A673 (cell line): ENCODE measurements at regions not wholly inside any gene's neighbourhood (a gene's known extent, or its start where the extent isn't known, plus 50 kb on each side); places are given as distances from the start of the nearest gene placed in this dataset.

ENCODE experiments used
- BruUV-seq: library from RNA; stranded (reverse); fragments of 400-500 nt; replicated peaks from 2 replicates; lab custom pipeline; 2021; lab: Mats Ljungman, UMichigan
- CTCF ChIA-PET: fragments of 300-600 bp; sonication (Branson Sonifier 250); formaldehyde crosslinking; loops from one replicate; lab custom pipeline; 2022; ENCODE audit warnings: antibody characterized with exemption; lab: Charles Lee
- POLR2A ChIA-PET: fragments of 300-600 bp; sonication (Branson Sonifier 250); formaldehyde crosslinking; loops from one replicate; lab custom pipeline; 2022; ENCODE audit warnings: antibody characterized with exemption; ENCODE audit not compliant: low non-redundant PET; lab: Charles Lee
- DNase-seq: peaks from one replicate; pipeline ENCODE4 v3.0.0-alpha.2; 2015; ENCODE audit warnings: low spot score
- H3K27ac ChIP-seq: fragments of 200-600 bp; sonication (generic); 2 replicates; pipeline ENCODE4 v1.5.1; 2016; ENCODE audit warnings: mixed run types, low read depth, mild to moderate bottlenecking, mixed read lengths, antibody characterized with exemption, low read length; ENCODE audit not compliant: poor library complexity, severe bottlenecking
- H3K27me3 ChIP-seq: fragments of 200-600 bp; sonication (generic); replicated peaks from 2 replicates; pipeline ENCODE4 v1.6.1; 2017; ENCODE audit warnings: mixed run types, low read depth, mild to moderate bottlenecking, mixed read lengths, antibody characterized with exemption, low read length; ENCODE audit not compliant: insufficient read depth, poor library complexity
- H3K36me3 ChIP-seq: fragments of 200-600 bp; sonication (generic); 2 replicates; pipeline ENCODE4 v1.6.1; 2016; ENCODE audit warnings: mixed run types, mild to moderate bottlenecking, mixed read lengths, antibody characterized with exemption, low read length; ENCODE audit not compliant: insufficient read depth, poor library complexity, severe bottlenecking
- H3K4me1 ChIP-seq: fragments of 200-600 bp; sonication (generic); 2 replicates; pipeline ENCODE4 v1.6.1; 2017; ENCODE audit warnings: mixed run types, mild to moderate bottlenecking, mixed read lengths, antibody characterized with exemption, low read length; ENCODE audit not compliant: insufficient read depth, poor library complexity, severe bottlenecking
- H3K4me3 ChIP-seq: fragments of 200-600 bp; sonication (generic); 2 replicates; pipeline ENCODE4 v1.5.1; 2016; ENCODE audit warnings: low read depth, mixed run types, mild to moderate bottlenecking, mixed read lengths, low read length; ENCODE audit not compliant: poor library complexity, severe bottlenecking
- H3K9me3 ChIP-seq: fragments of 200-600 bp; sonication (generic); 2 replicates; pipeline ENCODE4 v1.6.1; 2016; ENCODE audit warnings: mixed run types, low read depth, mild to moderate bottlenecking, mixed read lengths, antibody characterized with exemption, low read length; ENCODE audit not compliant: poor library complexity, severe bottlenecking
- EZH2 ChIP-seq: fragments of 200-600 bp; sonication (generic); IDR thresholded peaks from 2 replicates; pipeline ENCODE4 v1.6.1; 2017; ENCODE audit warnings: borderline replicate concordance, low read depth, mild to moderate bottlenecking, mixed read lengths, antibody characterized with exemption, low read length; ENCODE audit not compliant: poor library complexity, severe bottlenecking
- intact Hi-C: fragments of 100-400 bp; cut with micrococcal nuclease; formaldehyde crosslinking; loops from one replicate; pipeline ENCODE4 v1.10.0; 2022; ENCODE audit not compliant: unreplicated experiment
- TF ChIP-seq, protein P1 (sequence below): fragments of 300-800, 200-600 bp; sonication (generic); conservative IDR thresholded peaks from 2 replicates; pipeline ENCODE4 v1.5.1; 2017; ENCODE audit warnings: low read depth, mild to moderate bottlenecking, antibody characterized with exemption, low read length, moderate library complexity, mixed read lengths

DNA sequence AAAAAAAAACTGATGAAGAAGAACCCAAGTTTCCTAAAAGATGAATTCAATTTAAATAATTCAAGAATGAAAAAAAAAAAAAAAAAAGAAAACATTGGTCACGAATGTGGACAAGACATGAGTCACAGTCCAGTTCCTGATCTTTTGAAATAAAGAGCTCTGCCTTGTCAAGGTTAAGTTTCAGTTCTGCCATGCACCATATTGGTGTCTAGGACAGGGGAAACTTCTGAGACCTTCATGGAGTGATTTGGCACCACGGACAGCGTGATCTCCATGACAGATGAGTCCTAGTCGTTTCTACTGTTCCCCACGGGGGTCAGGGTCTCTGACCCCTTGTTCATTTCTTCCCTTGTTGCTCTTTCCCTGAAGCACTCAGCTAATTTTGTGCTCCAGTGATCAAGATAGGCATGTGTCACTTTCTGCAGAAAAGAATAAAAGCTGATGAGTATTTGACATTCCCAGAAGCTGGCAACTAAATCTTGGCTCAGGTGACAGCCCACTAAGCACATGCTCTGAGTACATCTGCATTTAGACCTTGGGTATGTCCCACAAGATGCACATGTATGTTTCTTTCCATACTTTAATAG lies 1159.7 kb downstream of the BCL11B start:
- intact Hi-C loops = no loop called here
- no peak overlapping the region for H3K27ac ChIP-seq

DNA sequence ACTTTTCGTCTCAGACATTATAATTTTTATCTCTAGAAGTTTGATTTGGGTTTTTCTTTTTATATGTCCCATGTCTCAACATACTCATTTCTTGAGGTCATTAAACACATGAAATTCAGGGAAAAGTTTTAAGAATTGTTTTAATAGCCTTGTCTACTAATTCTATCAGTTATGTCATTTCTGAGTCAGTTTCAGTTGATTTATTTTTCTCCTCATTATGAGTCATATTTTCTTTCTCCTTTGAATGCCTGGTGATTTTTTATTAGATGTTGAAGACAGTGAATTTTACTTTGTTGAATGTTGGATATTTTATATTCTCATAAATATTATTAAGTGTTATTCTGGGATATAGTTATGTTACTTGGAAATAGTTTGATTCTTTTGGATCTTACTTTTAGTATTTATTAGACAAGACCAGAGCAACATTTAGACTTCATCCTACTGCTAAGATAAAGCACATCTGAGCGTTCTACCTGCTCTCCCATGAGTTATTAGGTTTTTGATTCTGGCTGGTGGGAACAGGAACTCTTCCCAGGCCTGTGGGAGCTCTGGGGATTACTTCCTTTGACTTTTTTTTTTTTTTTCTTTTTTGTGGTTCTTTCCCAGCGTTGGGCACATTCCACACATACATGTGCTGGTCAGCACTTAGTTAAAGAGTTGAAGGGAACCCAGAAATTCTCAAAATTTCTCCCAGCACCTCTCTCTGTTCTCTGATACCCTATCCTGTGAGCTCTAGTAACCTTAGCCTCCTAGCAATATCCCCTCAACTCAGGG lies 1157.7 kb downstream of the BCL11B start:
- BruUV-seq = no TSS peak
- ChIA-PET POLR2A (interaction anchor here (0.7 kb wide), 1 partner anchor 194 kb away, joined by 3 read pairs; no protein-coding TSS in a partner anchor), CTCF (no interaction called here)
- no peak for TF ChIP-seq EZH2
- TF ChIP-seq, protein P1, sequence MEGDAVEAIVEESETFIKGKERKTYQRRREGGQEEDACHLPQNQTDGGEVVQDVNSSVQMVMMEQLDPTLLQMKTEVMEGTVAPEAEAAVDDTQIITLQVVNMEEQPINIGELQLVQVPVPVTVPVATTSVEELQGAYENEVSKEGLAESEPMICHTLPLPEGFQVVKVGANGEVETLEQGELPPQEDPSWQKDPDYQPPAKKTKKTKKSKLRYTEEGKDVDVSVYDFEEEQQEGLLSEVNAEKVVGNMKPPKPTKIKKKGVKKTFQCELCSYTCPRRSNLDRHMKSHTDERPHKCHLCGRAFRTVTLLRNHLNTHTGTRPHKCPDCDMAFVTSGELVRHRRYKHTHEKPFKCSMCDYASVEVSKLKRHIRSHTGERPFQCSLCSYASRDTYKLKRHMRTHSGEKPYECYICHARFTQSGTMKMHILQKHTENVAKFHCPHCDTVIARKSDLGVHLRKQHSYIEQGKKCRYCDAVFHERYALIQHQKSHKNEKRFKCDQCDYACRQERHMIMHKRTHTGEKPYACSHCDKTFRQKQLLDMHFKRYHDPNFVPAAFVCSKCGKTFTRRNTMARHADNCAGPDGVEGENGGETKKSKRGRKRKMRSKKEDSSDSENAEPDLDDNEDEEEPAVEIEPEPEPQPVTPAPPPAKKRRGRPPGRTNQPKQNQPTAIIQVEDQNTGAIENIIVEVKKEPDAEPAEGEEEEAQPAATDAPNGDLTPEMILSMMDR = no peak
- DNase-seq = no peak
- Histone ChIP-seq H3K27ac (no peak overlapping the region), H3K4me3 (no peak overlapping the region), H3K9me3 (no peaks in the 10 kb centered on the region), H3K27me3 (no peaks in the 10 kb centered on the region), H3K4me1 (no peaks in the 10 kb centered on the region), H3K36me3 (no peaks in the 10 kb centered on the region)
- intact Hi-C loops = no loop called here

More for the DNA sequence above, 1159.7 kb downstream of the BCL11B start:
- H3K27me3 ChIP-seq = no peaks in the 10 kb centered on the region
- TF ChIP-seq, protein P1 = no peak
- no peak for TF ChIP-seq EZH2
- no TSS peak for BruUV-seq
- ChIA-PET CTCF (no interaction called here), POLR2A (no interaction called here)
- no peak overlapping the region for H3K4me3 ChIP-seq
- no peaks in the 10 kb centered on the region for H3K4me1 ChIP-seq
- no peaks in the 10 kb centered on the region for H3K9me3 ChIP-seq
- H3K36me3 ChIP-seq = no peaks in the 10 kb centered on the region
- DNase-seq = no peak

DNA sequence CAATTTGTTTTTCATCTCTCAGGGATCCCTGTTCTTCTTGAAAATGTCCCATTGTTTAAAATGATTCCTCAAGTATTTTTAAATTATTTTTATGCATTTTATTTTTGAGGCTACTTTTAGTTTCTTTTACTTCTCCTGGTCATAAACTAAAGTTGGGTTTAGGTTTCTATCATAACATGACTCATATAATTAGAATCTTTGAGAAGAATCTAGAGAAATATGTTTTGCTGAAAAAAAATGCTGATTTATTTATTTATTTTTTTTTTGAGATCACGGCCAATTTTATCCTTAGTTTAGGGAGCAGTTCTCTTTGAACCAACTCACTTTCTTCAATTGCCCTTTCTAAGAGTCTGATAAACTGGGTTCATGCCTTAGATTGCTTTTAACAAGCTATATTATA lies 1157.1 kb downstream of the BCL11B start:
- Histone ChIP-seq H3K27ac (no peak overlapping the region), H3K9me3 (no peaks in the 10 kb centered on the region), H3K4me3 (no peak overlapping the region), H3K27me3 (no peaks in the 10 kb centered on the region), H3K36me3 (no peaks in the 10 kb centered on the region), H3K4me1 (no peaks in the 10 kb centered on the region)
- intact Hi-C loops = no loop called here
- DNase-seq = no peak
- ChIA-PET POLR2A (interaction anchor here (0.7 kb wide), 2 partner anchors 195 to 430 kb away, joined by 3 to 8 read pairs; no protein-coding TSS in a partner anchor), CTCF (no interaction called here)
- BruUV-seq = no TSS peak
- TF ChIP-seq EZH2 = no peak
- TF ChIP-seq, protein P1 = no peak
